ENCODE measurements at regions not wholly inside any gene's neighbourhood (a gene's known extent, or its start where the extent isn't known, plus 50 kb on each side); places are given as distances from the start of the nearest gene placed in this dataset.
"Not testable (repeated sequence)": the region's sequence is repeated elsewhere in the genome, so short reads cannot be mapped to it uniquely, and the experiment has no call there.

GRCh38 chr11:49283911-49284310, 75.5 kb upstream of the FOLH1 start:
- TF ChIP-seq RAD21 (IDR thresholded peaks at IDR 0.05 in 1 of 2, conservative IDR thresholded peaks at IDR 0.05 in 1 of 2; ENCODE audit: low read depth in 2 of 2, low read length in 2 of 2); MAFK (IDR thresholded peaks at IDR 0.05; ENCODE audit: low read depth, low read length); ZNF274 (IDR thresholded peaks at IDR 0.05; ENCODE audit: borderline replicate concordance, extremely low read depth, low read length); EP300 (IDR thresholded peaks at IDR 0.05; ENCODE audit: borderline replicate concordance in 1 of 2, low read depth in 2 of 2, low read length in 2 of 2); RFX5 (IDR thresholded peaks at IDR 0.05; ENCODE audit: borderline replicate concordance, low read depth, low read length); ATF2 (IDR thresholded peaks at IDR 0.05; ENCODE audit: low read length); CTCF (IDR thresholded peaks at IDR 0.05; ENCODE audit: control extremely low read depth in 1 of 3, insufficient read depth in 1 of 3, low read depth in 1 of 3, low read length in 3 of 3); CHD2 (IDR thresholded peaks at IDR 0.05; ENCODE audit: low read length); BCL11A (IDR thresholded peaks at IDR 0.05; ENCODE audit: low read depth in 2 of 2, low read length in 2 of 2); EZH2 (IDR thresholded peaks at IDR 0.05; ENCODE audit: low read depth, low read length, severe bottlenecking); CEBPB (IDR thresholded peaks at IDR 0.05; ENCODE audit: low read depth, low read length): not testable (repeated sequence)

Measured in H1 (cell line).